GDM1 (cell line): ENCODE measurements at regions not wholly inside any gene's neighbourhood (a gene's known extent, or its start where the extent isn't known, plus 50 kb on each side); places are given as distances from the start of the nearest gene placed in this dataset.

Experiments
- DNase-seq: peaks from one replicate; lab custom pipeline; 2025; lab: John Stamatoyannopoulos, UW

DNA sequence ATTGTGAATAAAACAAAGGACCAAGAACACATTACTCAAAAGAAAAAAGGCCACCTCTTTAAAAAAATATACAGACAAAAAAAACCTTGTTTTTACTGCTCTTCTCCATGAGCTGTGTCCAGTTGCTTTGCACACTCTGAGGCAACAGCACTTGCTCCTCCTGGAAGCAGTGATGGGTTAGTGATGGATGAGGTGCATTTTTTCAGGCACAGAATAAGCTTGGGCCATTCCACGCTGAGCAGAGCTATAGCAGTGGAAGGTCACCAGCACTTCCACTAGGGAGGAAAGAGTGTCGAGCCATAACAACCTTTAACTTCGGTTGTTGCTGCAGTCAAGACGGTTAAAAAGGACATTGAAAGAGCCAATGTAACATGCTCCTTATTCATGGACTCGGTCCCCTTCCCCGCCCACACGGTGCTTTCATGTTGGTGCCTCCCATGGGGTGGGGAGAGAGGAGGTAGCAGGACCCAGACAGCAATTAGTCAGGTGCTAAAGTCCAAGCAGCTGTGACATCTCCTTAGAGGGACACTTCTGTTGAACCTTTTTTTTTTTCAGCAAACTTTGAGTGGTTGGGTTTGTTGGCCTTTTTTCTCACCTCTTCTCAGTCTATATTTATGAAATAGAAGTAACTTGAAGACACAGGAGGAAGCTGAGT lies 136.5 kb upstream of the ADARB2 start:
- no peak for DNase-seq

DNA sequence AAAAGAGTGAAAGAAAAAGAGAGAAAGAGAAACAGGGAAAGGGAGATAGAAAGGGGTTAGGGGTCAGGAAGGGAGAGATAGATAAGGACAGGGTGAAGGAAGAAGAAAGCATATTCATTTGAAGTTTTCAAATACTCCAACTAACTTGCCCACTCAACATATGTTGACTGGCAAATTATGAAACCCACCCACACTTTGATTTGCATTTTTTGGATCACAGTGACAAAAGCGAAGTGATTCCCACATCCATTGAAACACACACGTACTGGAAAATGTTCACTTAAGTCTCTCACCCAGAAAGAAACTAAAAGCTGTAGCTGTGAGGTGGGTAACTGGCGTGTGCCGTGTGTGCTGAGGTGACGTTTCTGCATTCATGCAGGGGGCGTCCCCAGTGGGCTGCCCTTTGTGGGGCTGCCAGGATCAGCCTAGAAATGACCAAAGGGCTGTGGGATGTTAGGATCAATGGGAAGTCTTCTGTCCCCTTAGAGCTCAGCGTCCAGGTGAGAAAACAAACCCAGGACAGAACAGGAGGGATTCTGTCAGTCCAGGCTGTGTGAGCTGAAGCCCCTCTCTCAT lies 134.9 kb upstream of the ADARB2 start:
- no peak for DNase-seq

DNA sequence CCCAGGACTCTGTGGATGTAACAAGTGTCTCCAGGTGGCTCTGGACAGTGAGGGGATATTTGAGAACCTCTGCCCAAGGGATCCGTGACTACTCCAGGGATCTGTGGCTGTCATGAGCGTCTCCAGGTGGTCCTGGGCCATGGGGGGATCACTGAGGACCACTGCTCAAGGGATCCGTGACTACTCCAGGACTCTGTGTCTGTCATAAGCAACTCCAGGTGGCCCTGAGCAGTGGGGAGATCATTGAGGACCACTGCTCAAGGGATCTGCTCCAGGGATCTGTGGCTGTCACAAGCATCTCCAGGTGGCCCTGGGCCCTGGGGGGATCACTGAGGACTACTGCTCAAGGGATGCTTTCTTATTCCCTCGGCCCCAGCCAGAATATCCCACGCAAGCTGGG lies 133.2 kb upstream of the ADARB2 start:
- no peak for DNase-seq

DNA sequence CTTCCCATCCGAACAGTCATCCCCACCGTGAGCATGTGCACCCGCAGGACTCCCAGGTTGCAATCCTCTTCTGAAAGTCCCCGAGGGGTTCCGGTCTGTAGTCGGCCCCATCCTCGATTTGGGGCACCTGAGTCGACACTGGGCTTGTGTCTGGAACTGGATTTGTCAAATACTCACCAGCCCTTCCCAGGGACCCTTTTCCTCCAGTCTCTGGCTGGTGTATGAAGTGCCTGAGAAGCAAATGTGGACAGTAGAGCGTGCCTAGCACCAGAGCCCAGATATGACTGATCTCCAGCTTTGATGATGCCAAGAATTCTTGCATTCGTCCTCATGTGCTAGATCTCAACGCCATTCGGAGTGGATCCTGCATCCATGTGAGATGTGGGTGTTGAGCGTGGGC lies 132.5 kb upstream of the ADARB2 start:
- no peak for DNase-seq

DNA sequence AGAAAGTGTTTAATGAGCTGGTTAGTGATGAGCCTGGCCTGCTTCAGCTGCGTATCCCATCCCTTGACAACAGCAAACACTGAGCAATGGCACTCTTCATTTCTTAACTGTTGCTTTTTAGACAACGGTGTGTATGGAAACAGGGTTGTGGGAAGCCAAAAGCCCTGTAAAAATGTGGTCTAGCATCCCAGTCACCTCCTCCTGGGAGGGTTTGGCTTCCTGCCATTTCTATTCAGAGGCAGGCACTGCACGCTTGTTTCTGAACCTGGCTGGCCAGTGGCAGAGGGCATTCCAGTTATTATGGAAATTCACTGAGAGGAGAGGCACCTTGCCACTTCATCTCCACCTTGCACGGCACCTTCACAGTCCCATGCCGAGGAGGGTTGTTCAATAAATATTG lies 123.0 kb upstream of the ADARB2 start:
- no peak for DNase-seq

DNA sequence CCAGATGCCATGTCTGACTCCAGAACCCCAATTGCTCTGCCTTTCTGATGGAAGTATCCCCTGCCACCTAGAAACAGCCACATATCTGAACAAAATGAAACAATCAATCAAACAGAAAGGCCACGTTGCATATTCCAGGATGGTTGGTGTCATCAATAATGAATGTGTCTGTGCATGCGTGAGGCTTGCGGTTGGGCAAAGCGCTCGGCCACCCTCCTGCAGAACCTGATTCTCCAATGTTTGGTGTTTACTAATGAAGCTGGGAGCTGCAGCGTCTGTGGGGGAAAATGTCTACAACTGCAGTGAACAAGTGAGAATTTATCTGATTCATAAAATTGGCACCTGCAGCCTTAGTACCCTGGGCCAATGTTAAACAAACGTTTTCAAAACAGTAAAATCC lies 121.2 kb upstream of the ADARB2 start:
- no peak for DNase-seq

DNA sequence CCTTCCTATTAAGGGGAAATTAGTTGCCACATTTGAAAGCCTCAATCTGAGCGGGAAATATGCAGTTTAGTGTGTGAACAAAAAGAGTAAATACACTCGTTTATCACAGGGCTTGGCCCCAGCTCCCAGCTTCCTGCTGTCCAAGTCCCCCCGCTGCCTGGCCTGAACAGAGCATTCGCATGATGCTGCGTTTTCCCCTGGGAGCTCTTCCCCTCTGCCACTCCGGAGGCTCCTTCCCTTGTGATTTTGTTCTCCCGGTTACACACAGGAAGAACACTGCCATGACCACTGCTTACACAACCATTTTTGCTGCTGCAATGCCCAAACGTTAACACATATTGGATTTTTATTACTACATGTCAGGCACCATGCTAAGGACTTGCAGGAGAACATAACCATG lies 120.7 kb upstream of the ADARB2 start:
- DNase-seq, result no peak

DNA sequence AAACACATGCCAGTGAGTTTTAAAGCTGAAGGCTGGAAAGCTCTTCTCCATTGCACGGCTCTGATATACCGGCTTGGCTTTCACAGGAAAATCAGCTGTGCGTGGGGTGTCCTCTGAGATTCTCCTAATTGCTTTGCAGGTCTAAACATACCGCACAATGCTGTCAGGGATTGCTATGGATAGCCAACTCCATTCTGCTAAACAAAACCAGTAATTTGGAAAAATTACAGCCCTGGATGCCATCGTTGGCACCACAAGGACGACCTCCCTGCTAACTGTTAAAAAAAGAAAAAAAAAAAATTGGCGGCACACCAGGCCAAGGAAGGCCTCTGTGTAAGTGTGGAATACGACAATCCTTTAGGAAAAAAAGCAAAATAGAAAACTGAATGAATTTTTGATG lies 118.6 kb upstream of the ADARB2 start:
- no peak for DNase-seq

DNA sequence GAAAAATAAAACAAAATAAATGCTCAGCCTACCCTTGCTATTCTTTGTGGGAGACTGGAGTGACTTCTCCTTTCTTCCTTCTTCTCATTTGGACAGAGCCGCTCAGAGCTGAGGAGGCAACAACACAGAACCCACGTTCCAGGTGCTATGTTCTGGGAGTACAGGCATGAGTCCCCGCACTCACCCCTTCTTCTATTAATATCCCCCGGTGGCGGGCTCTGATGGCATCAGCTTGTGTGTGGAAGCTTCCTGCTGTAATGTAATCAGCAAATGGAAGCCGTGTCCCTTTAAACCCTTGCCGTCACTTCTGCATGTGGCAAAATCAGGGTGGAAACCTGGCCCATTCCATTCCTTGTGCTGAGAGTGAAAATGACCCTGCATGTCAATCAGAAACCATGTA lies 116.9 kb upstream of the ADARB2 start:
- DNase-seq, result no peak

DNA sequence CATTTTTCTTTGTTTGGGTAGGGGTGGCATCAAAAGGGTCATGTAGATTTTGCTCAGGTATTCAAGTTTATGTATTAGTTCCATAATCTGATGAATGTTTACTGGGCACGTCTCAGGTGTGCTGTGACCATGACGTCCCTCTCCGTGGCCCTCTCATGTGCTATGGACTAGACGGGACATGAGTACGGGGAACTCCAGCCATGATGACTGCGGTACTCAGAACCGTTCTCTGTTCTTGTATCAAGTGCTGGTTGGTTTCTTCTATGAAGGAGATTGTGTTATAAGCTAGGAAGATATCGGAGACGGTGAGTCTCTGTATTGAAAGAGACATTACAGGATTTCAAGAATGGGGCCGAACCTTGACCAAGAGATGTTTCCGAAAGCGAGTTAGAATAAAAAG lies 116.5 kb upstream of the ADARB2 start:
- no peak for DNase-seq

DNA sequence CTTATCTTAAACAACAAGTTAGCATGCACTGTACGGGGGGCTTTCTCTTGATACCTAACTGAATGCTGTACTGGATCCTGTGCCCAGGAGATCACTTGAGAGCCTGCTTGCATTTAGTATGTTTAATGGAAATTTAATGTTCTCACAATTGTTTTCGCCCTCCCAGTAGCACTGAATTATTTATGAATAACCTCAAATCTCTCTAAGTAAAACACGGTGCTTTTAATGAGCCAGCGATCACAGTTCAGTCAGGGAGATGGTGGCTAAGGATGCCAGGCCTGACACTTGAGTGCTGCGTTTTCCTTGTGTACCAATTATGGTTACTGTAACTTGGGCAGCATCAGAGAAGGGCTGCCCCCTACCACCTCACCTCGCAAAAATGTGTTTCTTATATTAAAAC lies 115.5 kb upstream of the ADARB2 start:
- no peak for DNase-seq

DNA sequence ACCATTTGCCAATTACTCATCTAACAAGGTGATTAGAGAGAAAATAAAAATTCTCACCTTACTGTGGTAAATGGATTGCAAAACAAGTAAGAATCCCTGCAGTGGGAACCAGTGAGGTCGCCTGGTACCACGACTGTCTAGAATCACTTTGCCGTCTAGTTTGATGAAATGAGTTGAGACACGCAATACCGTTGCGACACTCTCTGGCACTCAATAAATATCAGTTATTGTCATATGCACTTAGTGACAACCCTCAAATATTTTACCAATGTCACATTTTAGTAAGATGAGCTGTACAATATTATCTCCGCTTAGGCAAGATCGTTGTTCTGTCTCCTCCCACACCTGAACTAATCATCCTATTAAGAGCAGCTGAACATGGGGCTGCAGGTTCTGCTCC lies 114.4 kb upstream of the ADARB2 start:
- DNase-seq, result no peak

DNA sequence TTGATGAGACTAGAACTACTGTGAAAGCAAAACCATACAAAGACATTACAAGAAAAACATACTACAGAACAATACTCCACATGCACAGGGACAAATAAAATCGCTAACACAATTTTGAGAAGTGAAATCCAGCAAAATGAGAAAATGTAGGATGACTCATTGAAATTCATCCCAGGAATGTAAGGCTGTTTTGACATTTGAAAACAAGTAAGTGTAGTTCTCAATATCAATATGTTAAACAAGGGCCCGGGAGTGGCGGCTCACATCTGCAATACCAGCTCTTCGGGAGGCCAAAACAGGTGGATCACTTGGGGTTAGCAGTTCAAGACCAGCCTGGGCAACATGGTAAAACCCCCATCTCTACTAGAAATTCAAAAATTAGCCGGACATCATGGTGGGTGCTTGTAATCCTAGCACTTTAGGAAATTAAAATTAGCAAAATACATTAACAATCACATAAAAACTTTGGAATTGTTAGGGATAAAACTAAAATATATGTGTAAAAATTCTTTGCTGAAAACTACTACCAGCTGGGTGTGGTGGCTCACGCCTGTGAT lies 113.7 kb upstream of the ADARB2 start:
- no peak for DNase-seq

DNA sequence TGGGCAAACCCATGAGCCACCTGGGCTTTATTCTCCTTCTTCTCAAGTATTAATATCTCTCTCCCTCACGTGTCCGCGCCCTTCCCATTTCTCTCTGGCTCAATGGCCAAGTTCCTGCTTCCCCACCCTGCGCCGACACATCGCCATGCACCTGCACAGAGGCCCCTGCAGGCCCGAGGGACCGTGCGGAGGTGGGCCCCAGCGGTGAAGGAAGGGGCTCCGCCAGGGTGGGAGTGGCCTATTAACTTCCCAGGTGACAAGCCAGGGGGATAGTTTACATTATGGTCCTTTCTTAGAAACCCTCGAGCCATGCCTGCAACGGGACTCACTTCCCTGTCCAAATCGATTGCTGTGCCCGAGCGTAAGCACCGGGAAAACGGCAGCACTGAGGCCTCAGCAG lies 110.0 kb upstream of the ADARB2 start:
- no peak for DNase-seq

DNA sequence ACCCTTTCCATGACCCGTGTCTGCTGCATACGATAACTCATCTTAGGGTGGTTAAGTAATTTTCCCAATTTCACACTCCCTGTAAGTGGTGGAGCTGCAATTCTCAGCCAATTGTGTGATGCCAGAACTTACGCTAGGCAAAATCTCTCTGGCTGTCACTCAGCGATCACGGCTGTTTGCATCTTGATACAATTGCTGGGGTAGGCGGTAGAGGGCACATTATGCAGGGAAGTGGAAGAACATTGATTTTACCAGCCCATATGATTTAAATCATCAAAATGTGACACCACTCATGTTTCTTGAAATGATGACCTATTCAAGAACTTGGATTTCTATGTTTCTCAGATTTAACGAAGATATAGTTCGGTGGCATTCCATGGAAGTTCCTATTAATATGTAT lies 108.7 kb upstream of the ADARB2 start:
- DNase-seq, result no peak

DNA sequence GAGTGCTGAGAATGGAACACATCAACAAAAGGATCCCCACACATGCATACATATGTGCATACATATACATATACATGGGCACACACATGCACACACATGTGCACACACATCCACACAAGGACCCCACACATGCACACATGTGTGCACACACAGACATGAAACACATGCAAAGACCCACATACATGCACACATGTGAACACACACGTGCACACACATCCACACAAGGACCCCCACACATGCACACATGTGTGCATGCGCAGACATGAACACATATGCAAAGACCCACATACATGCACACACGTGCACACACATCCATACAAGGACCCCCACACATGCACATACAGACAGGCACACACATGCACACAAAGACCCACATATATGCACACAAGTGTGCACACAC lies 104.4 kb upstream of the ADARB2 start:
- DNase-seq, result no peak

DNA sequence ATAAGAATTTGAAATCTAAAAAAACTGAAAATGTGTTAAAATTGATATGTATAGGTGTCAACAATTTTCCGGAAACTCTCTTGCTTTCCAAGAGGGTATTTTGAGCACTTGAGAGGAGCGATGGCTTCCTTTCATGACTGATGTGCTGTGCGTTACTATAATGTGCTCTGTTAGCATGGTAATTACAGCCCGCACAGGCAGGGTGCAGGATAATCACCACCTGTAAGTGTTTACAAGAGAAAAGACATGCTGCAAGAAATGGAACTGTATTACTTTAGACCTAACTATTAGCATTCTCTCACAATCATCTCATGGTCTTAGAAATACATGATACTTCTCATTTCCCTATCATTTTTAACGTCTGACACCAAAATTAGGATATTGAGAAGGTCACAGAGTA lies 92.4 kb upstream of the ADARB2 start:
- no peak for DNase-seq

DNA sequence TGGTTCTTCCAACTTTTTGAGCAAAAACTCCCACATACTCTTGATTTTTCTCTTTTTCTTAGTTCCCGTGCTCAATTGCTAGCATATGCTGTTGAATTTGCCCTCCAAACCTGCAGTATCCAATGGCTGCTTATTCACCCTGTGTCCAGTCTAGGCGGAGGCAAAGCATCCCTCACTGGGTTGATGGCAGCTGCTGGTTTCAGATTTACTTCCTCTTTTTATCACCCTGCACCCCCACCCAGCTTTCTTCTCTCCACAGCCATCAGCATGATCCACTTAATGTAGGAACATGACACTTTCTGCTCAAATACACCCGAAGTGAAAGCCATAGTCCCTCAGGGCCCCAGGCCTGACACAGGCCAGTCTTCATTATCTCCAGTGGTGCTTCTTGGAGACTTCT lies 87.6 kb upstream of the ADARB2 start:
- no peak for DNase-seq

DNA sequence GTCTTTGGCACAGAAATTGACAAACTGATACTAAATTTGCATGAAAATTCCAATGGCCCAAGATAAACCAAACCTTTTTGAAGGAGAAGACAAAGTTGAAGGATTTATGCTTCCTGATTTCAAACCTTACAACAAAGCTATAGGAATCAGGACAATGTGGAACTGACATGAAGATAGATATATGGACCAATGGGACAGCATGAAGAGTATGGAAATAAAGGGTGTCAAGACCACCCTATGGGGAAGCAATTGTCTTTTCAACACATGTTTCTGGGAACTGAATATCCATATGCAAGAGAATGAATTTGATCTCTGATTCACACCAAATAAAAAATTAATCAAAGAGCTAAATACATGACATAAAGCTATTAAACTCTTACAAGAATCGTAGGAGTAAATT lies 77.2 kb upstream of the ADARB2 start:
- no peak for DNase-seq

DNA sequence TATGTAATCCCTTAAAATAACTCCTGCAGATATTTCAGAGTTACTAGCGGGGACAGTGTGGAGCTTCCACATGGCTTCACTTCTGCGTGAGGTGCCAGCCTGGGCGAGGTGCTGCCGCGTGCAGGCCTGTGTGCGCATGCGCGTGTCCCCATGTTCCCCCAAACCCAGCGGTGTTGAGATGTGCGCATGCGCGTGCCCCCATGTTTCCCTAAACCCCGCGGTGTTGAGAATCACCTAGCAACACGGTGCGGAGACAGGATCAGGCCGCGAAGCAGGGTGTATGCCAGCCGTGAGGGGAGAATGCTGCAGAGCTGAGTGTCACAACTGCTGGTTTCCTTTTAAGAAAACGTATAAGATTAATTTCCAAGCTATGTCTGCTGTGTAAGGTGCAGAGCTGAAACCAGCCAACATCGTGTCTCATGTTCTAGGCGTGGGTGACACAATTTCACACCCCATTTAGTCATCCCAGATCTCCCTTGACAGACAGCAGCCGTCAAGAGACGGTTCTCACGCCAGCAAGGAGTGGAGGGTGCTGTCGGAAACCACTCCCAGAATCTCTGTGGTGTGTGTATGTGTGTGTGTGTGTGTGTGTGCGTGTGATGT lies 71.9 kb upstream of the ADARB2 start:
- no peak for DNase-seq

DNA sequence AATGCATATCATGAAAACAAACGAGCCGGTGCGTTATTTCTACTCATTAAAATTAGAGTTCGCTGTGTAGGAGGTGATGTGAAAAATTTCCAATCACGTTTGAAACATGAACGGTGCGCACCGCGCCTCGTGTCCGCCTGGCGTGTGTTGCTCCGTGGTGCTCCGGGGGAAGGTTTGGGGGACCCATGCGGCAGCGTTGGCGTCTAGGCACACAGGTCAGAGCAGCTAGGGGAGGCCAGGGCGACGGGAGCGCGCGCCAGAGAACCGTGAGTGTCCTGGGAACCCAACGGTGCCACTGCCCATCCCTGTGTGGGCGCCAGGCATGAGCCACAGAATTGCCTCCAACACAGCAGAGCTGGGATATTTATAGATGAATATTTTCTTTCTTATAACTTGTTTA lies 70.6 kb upstream of the ADARB2 start:
- DNase-seq, result no peak

DNA sequence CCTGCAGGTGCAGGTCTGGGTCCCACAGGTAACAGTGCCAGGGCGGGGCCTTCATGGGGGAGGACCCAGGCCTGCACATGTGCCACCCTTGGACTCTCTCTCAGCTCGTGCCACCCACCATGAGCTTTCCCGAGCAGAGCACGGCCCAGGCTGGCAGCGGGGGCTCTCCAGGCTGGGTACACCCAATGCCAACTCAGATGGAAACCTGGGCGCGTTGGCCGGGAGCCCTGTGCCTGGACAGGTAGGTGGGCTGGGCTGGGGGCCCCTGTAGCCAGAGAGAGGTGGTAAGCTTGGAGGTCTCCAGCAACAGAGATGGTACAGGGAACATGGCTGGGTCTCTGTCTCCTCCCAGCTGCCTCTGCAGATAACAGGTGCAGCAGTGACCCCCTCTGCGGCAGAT lies 69.9 kb upstream of the ADARB2 start:
- no peak for DNase-seq

DNA sequence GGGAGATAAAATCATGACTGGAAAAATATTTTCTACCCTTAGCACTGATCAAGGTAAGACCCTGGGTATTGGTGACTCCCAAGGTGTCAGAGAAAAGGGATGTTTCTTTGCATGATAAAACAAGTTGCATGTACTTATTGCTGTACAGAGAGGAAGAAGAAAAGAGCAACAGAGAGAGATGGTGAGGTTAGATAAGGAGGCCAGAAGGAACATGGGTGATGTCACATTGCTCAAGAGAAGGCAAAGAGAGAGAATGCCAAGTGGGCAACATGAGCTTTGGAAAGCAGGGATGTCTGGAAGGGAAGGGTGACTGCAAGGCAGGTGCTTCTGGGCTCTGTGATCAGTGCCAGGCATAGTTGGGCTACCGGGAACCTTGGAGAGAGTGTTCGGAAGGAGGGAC lies 65.1 kb upstream of the ADARB2 start:
- DNase-seq, result no peak

DNA sequence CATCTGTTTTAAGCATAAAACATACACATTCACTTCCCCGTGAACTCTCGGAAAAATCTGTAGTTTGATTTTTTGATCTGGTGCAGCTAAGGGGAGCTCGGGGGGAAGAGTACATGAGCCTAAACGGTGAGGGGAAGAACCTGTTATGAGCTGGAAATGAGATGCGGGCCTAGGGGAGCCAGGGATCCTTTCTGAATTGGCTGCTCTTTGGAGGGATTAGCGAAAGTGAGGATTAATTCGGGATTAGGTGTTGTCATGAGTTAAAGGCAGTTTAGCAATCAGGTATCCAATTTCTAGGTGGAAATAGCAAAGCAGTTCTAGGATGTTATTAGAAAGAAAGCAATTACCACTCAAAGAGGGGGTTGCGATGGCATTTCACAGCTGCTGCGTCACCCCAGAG lies 51.1 kb upstream of the ADARB2 start:
- no peak for DNase-seq
